Naive B cell (primary cell): ENCODE measurements at regions not wholly inside any gene's neighbourhood (a gene's known extent, or its start where the extent isn't known, plus 50 kb on each side); places are given as distances from the start of the nearest gene placed in this dataset.

ENCODE experiments used
- ATAC-seq, 2 donors: fragments of 150-1000 bp; cut with Tn5 transposase; 2 replicates each; pipeline ENCODE4 v1.10.0; 2021; ENCODE audit warnings: low read depth in 2 of 2, mild to moderate bottlenecking in 2 of 2, moderate library complexity in 2 of 2
- DNase-seq: peaks from one replicate; pipeline ENCODE4 v3.0.0; 2022
- H3K27ac Mint-ChIP-seq, 6 donors: one replicate each; pipeline ENCODE4 v1.8.0; 2020 to 2022; ENCODE audit warnings: mild to moderate bottlenecking in 6 of 6, mixed read lengths in 6 of 6, moderate library complexity in 5 of 6, inconsistent platforms in 2 of 6
- H3K27me3 Mint-ChIP-seq, 3 donors: one replicate each; pipeline ENCODE4 v1.8.0; 2021 to 2022; ENCODE audit warnings: mixed read lengths in 3 of 3, mild to moderate bottlenecking in 1 of 3
- H3K36me3 Mint-ChIP-seq, 2 donors: one replicate each; pipeline ENCODE4 v1.8.0; 2020 to 2022; ENCODE audit warnings: mixed read lengths in 2 of 2, inconsistent platforms in 1 of 2, mild to moderate bottlenecking in 1 of 2
- H3K4me1 Mint-ChIP-seq, 3 donors: one replicate each; pipeline ENCODE4 v1.8.0; 2020 to 2022; ENCODE audit warnings: mixed read lengths in 3 of 3, inconsistent platforms in 1 of 3, mild to moderate bottlenecking in 1 of 3, moderate library complexity in 1 of 3
- H3K4me3 Mint-ChIP-seq, 8 donors: one replicate each; pipeline ENCODE4 v1.8.0; 2020 to 2022; ENCODE audit warnings: mild to moderate bottlenecking in 8 of 8, mixed read lengths in 8 of 8, moderate library complexity in 8 of 8, inconsistent platforms in 2 of 8
- H3K9me3 Mint-ChIP-seq, 7 donors: one replicate each; pipeline ENCODE4 v1.8.0; 2020 to 2022; ENCODE audit warnings: mixed read lengths in 7 of 7, mild to moderate bottlenecking in 5 of 7, inconsistent platforms in 2 of 7, moderate library complexity in 1 of 7

GRCh38 chr16:22614271-22614947, 103.7 kb downstream of the NPIPB5 start:
- ATAC-seq (no peak), DNase-seq (no peak)
- Mint-ChIP-seq H3K36me3 (no peaks in the 10 kb centered on the region), H3K4me3 (no peak overlapping the region), H3K9me3 (peaks cover 0 to 12% (median 4%) of the 10 kb centered on the region in 7 donors), H3K4me1 (no peaks in the 10 kb centered on the region), H3K27ac (no peak overlapping the region), H3K27me3 (peaks cover 35 to 39% (median 37%) of the 10 kb centered on the region in 3 donors)

DNA sequence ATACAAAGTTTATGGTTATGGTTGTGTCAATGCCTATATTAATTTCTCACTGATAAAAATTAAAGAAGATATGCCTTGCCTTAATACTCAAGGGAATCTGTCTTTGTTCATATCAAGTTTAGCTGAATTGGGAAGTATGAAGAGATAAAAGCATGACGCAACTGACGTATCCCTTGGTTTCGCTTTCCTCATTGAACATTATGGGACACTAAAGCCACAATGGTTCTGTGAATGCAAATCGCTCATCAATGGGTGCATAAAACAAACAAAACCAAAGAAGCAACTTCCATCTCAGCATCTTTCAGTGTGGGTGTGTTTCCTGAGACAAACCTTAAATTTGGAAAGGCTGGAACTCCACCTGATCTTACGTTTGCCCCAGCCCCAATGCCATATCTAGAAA, 108.2 kb downstream of the NPIPB5 start:
- no peaks in the 10 kb centered on the region for H3K4me1 Mint-ChIP-seq
- H3K9me3 Mint-ChIP-seq = peaks cover 0 to 12% (median 4%) of the 10 kb centered on the region in 7 donors
- H3K27ac Mint-ChIP-seq = no peak overlapping the region
- no peak for ATAC-seq
- H3K27me3 Mint-ChIP-seq = peaks cover 27 to 42% (median 41%) of the 10 kb centered on the region in 3 donors
- DNase-seq = no peak
- H3K4me3 Mint-ChIP-seq = no peak overlapping the region
- H3K36me3 Mint-ChIP-seq = no peaks in the 10 kb centered on the region

DNA sequence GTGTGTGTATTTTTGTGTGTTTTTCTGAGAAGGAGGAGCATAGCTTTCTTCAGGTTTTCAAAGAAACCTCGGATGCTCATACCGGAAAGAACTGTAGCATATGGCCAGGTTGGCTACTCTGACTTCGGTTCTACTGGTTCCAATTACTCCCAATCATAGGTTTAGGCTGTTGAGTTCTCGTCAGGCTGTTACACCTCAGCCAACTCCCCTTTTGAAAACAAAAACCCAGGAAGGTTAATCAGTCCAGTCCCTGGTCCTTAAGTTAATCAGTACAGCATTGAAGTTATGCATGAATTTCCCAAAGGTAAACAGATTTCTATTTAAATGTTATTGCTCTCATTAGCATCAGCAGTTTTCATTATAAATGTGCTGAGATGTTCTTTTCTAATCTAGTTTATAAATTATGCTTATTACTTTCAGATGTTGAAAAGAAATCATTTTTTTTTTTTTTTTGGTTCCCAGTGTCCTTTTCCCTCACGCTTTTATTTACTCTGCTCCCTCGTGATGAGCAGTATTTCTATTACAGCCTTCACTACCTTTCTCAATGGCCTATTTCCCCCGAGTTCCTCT, 111.0 kb downstream of the NPIPB5 start:
- ATAC-seq (no peak), DNase-seq (no peak)
- Mint-ChIP-seq H3K27ac (no peak overlapping the region), H3K27me3 (peaks cover 7 to 30% (median 27%) of the 10 kb centered on the region in 3 donors), H3K4me3 (no peak overlapping the region), H3K4me1 (no peaks in the 10 kb centered on the region), H3K9me3 (peaks cover 0 to 2% (median 0%) of the 10 kb centered on the region in 7 donors), H3K36me3 (no peaks in the 10 kb centered on the region)

DNA sequence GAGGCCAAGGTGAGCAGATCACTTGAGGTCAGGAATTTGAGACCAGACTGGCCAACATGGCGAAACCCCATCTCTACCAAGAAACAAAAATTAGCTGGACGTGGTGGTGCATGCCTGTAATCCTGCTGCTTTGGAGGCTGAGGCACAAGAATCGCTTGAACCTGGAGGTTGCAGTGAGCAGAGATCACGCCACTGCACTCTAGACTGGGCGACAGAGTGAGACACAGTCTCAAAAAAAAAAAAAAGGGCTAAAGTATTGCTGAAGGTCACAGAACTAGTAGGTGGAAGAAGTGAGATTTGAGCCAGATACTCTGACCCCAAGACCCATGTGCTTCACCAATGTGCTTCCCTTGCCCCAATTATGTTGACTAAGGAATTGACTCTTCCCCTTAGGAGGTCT, 112.0 kb downstream of the NPIPB5 start:
- H3K27me3 Mint-ChIP-seq = peaks cover 4 to 21% (median 20%) of the 10 kb centered on the region in 3 donors
- H3K27ac Mint-ChIP-seq = no peak overlapping the region
- DNase-seq (no peak), ATAC-seq (no peak)
- H3K4me1 Mint-ChIP-seq = no peaks in the 10 kb centered on the region
- H3K9me3 Mint-ChIP-seq = no peaks in the 10 kb centered on the region
- no peak overlapping the region for H3K4me3 Mint-ChIP-seq
- H3K36me3 Mint-ChIP-seq = no peaks in the 10 kb centered on the region

- DNase-seq (no peak), ATAC-seq (no peak)
- Mint-ChIP-seq H3K27me3 (peaks cover 4 to 15% (median 14%) of the 10 kb centered on the region in 3 donors), H3K36me3 (no peaks in the 10 kb centered on the region), H3K27ac (no peak overlapping the region), H3K4me3 (no peak overlapping the region), H3K4me1 (no peaks in the 10 kb centered on the region), H3K9me3 (no peaks in the 10 kb centered on the region)
Observed at GRCh38 chr16:22623351-22623781, 112.7 kb downstream of the NPIPB5 start.

DNA sequence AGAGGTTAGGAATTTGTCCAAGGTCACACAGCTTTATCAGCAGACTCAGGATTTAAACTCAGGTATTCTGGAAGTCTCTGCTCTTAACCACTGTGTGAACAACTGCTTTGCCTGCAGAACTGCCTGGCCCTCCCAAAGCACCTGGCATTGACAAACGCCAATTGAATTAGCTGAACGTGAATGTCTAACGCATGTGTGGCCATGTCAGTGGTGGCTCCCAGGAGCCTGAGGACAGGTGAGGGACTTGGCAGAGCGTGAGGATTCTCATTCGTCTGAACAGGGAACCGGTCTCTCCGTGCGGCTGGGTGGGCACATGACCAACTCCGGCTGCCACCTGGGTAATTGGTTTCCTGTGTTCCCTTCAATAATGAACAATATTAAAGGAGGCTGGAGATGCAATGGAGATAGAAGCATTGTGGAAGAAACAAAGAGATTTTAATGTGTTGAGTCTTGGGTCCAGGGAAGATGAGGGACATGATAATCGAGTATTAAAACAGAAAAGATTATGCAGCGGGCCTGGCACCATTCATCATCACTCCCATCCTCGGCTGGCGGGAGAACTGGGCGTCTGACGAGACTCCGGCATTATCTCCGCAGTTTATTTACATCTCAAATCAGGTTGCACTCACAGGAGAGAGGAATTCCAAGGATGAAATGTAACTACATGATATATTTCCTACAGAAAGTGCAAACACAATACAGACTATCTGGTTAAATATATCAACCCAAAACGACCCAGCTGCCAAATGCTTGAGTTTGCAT, 113.5 kb downstream of the NPIPB5 start:
- no peaks in the 10 kb centered on the region for H3K4me1 Mint-ChIP-seq
- H3K27ac Mint-ChIP-seq = no peak overlapping the region
- H3K9me3 Mint-ChIP-seq = no peaks in the 10 kb centered on the region
- ATAC-seq (no peak), DNase-seq (no peak)
- H3K27me3 Mint-ChIP-seq = peaks cover under 1 to 13% (median 8%) of the 10 kb centered on the region in 3 donors
- H3K4me3 Mint-ChIP-seq = no peak overlapping the region
- H3K36me3 Mint-ChIP-seq = peaks cover 0 to 4% of the 10 kb centered on the region in 2 donors

GRCh38 chr16:22624800-22625533, 114.3 kb downstream of the NPIPB5 start:
- Mint-ChIP-seq H3K9me3 (no peaks in the 10 kb centered on the region), H3K27ac (no peak overlapping the region), H3K36me3 (peaks cover 0 to 4% of the 10 kb centered on the region in 2 donors), H3K27me3 (peaks cover 0 to 9% (median under 1%) of the 10 kb centered on the region in 3 donors), H3K4me1 (no peaks in the 10 kb centered on the region), H3K4me3 (no peak overlapping the region)
- DNase-seq (no peak), ATAC-seq (no peak)

DNA sequence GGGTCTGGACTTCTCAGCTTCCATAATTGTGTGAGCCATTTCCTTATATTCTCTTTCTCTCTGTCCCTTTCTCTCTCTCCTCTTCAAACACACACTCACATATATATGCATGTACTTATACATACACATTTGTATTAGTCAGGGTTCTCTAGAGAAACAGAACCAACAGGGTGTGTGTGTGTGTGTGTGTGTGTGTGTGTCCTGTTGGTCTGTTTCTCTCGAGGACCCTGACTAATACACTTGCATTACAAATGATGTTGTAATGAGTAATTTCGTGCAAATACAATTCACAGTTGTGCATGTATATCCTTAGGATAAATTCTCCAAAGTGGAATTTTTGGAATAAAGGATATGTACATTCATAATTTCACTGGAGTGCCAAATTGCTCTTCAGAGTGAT, 115.3 kb downstream of the NPIPB5 start:
- peaks cover 0 to 5% (median 0%) of the 10 kb centered on the region in 3 donors for H3K27me3 Mint-ChIP-seq
- peaks cover 0 to 4% of the 10 kb centered on the region in 2 donors for H3K36me3 Mint-ChIP-seq
- DNase-seq = no peak
- H3K4me3 Mint-ChIP-seq = no peak overlapping the region
- H3K4me1 Mint-ChIP-seq = no peaks in the 10 kb centered on the region
- no peaks in the 10 kb centered on the region for H3K9me3 Mint-ChIP-seq
- H3K27ac Mint-ChIP-seq = no peak overlapping the region
- ATAC-seq = no peak

DNA sequence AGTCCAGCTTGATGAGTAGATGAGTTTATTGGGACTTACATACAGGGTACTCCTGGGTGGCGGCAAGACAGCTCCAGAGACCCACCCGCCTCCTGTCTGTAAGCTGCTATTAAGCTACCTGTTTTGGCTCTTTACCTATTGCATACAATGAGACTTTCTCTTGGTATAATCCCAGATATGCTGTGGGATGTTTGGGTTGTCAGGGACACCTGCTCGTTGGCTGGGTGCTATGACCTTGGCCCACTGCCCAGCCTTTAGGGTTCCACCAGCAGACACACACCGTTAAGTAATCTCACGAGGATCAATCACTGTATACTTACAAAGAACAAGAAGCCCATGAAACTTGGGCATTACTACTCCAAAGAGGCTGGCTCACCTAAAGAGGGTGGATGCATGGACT, 116.4 kb downstream of the NPIPB5 start:
- Mint-ChIP-seq H3K36me3 (peaks cover 0 to 4% of the 10 kb centered on the region in 2 donors), H3K27ac (no peak overlapping the region), H3K27me3 (peaks cover 0 to 5% (median 0%) of the 10 kb centered on the region in 3 donors), H3K4me3 (no peak overlapping the region), H3K9me3 (no peaks in the 10 kb centered on the region), H3K4me1 (no peaks in the 10 kb centered on the region)
- DNase-seq (no peak), ATAC-seq (no peak)

DNA sequence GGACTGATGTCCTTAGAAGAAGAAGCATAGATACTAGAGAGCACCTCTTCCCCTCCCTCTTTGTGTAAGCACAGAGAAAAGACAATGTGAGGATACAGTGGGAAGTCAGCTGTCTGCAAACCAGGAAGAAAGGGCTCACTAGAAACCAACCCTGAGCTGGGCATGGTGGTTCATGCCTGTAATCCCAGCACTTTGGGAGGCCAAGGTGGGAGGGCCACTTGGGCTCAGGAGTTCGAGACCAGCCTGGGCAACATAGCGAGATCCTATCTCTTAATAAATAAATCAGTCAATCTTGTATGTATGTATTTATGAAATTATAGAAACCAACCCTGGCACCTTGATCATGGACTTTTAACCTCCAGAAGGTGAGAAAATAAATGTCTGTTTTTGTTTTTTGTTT, 118.3 kb downstream of the NPIPB5 start:
- no peak for ATAC-seq
- no peak for DNase-seq
- no peaks in the 10 kb centered on the region for H3K4me1 Mint-ChIP-seq
- H3K27me3 Mint-ChIP-seq = peaks cover 7 to 13% (median 9%) of the 10 kb centered on the region in 3 donors
- no peak overlapping the region for H3K4me3 Mint-ChIP-seq
- H3K36me3 Mint-ChIP-seq = peaks cover 0 to 4% of the 10 kb centered on the region in 2 donors
- no peak overlapping the region for H3K27ac Mint-ChIP-seq
- H3K9me3 Mint-ChIP-seq = no peaks in the 10 kb centered on the region

DNA sequence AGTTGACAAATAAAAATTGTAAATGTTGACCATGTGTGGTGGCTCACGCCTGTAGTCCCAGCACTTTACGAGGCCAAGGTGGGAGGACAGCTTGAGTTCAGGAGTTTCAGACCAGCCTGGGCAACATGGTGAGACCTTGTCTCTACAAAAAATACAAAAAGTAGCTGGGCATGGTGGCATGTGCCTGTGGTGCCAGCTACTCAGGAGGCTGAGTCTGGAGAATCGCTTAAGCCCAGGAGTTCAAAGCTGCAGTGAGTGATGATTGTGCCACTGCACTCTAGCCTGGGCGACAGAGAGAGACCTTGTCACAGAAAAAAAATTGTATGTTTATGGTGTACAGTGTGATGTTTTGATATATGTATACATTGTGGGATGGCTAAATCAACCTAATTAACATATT, 119.6 kb downstream of the NPIPB5 start:
- no peak for ATAC-seq

GRCh38 chr16:22631264-22631663, 120.6 kb downstream of the NPIPB5 start:
- Mint-ChIP-seq H3K36me3 (peaks cover 0 to 4% of the 10 kb centered on the region in 2 donors), H3K27me3 (peaks cover 12 to 19% (median 15%) of the 10 kb centered on the region in 3 donors), H3K4me3 (no peak overlapping the region), H3K27ac (no peak overlapping the region), H3K4me1 (no peaks in the 10 kb centered on the region), H3K9me3 (no peaks in the 10 kb centered on the region)
- ATAC-seq (no peak), DNase-seq (no peak)

More for the DNA sequence above, 119.6 kb downstream of the NPIPB5 start:
- Mint-ChIP-seq H3K27me3 (peaks cover 7 to 19% (median 12%) of the 10 kb centered on the region in 3 donors), H3K9me3 (no peaks in the 10 kb centered on the region), H3K4me3 (no peak overlapping the region), H3K27ac (no peak overlapping the region), H3K4me1 (no peaks in the 10 kb centered on the region), H3K36me3 (peaks cover 0 to 4% of the 10 kb centered on the region in 2 donors)
- DNase-seq = no peak

- no peaks in the 10 kb centered on the region for H3K9me3 Mint-ChIP-seq
- no peaks in the 10 kb centered on the region for H3K4me1 Mint-ChIP-seq
- H3K4me3 Mint-ChIP-seq = no peak overlapping the region
- DNase-seq (no peak), ATAC-seq (no peak)
- no peak overlapping the region for H3K27ac Mint-ChIP-seq
- H3K27me3 Mint-ChIP-seq = peaks cover 12 to 19% (median 15%) of the 10 kb centered on the region in 3 donors
- H3K36me3 Mint-ChIP-seq = peaks cover 0 to 4% of the 10 kb centered on the region in 2 donors
Observed at GRCh38 chr16:22632606-22633005, 121.9 kb downstream of the NPIPB5 start.
